ENCODE measurements at regions not wholly inside any gene's neighbourhood (a gene's known extent, or its start where the extent isn't known, plus 50 kb on each side); places are given as distances from the start of the nearest gene placed in this dataset.

DNA sequence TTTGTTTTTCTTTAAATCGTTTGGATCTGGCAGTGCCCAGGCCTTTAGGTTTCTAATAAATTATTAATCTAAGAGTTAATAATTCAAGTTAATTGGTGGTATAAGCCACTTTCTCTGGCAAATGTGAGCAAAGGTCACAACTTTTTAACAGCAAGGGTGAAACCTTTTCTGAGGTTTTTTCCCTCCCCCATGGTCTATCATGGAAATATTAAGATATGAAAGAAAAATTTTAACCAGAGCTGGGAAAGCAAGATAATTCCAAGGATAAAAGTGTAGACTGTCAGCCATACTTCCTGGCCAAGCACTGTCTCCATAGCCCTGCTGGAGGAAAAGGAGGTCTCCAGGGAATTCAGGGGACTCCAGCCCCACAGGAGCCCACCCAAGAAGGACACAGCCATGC lies 341.2 kb downstream of the SETD4 start:
- H3K9ac ChIP-seq (replicated peaks; ENCODE audit: extremely low read depth, insufficient read depth, low read length): no peak overlapping the region
- dilution Hi-C loops (cut with MboI; ENCODE audit: extremely low pct_ligation_motif_present, low sequenced_read_pairs): no loop called here
- no peaks in the 10 kb centered on the region for H3K9me3 ChIP-seq (replicated peaks; ENCODE audit: control insufficient read depth, insufficient read depth, low read length)
- H4K20me1 ChIP-seq (replicated peaks; ENCODE audit: control insufficient read depth, extremely low read depth, insufficient read depth, low read length): no peaks in the 10 kb centered on the region
- no peaks in the 10 kb centered on the region for H3K9me1 ChIP-seq (replicated peaks; ENCODE audit: control insufficient read depth, extremely low read depth, insufficient read depth, low read length)
- H3K79me2 ChIP-seq (ENCODE audit: control insufficient read depth, insufficient read depth, low read length): no peaks in the 10 kb centered on the region
- H3K27ac ChIP-seq (ENCODE audit: insufficient read depth, low read depth, low read length): no peak overlapping the region
- BruUV-seq (replicated peaks): no TSS peak
- no peaks in the 10 kb centered on the region for H3K36me3 ChIP-seq (ENCODE audit: control insufficient read depth in 2 of 2, extremely low read depth in 1 of 2, insufficient read depth in 2 of 2, low read length in 2 of 2)
- POLR2A ChIA-PET: no interaction called here
- TF ChIP-seq FOS (IDR thresholded peaks at IDR 0.05; ENCODE audit: borderline replicate concordance, insufficient read depth, low read length): no peak
- TF ChIP-seq POLR2AphosphoS5 (IDR thresholded peaks at IDR 0.05; ENCODE audit: insufficient read depth, low read depth, low read length): no peak
- TF ChIP-seq MAX (IDR thresholded peaks at IDR 0.05; ENCODE audit: insufficient read depth, insufficient read length): no peak
- TF ChIP-seq CTCF (IDR thresholded peaks at IDR 0.05; ENCODE audit: extremely low read depth in 1 of 2, insufficient read depth in 1 of 2, low read depth in 1 of 2, low read length in 2 of 2): no peak
- TF ChIP-seq POLR2A (IDR thresholded peaks at IDR 0.05; ENCODE audit: low read depth, low read length): no peak
- no peak for TF ChIP-seq JUN (IDR thresholded peaks at IDR 0.05; ENCODE audit: borderline replicate concordance, insufficient read depth, insufficient read length, low read depth)
- TF ChIP-seq EZH2 (IDR thresholded peaks at IDR 0.05; ENCODE audit: borderline replicate concordance, low read depth, low read length, severe bottlenecking): no peak
- TF ChIP-seq GATA2 (IDR thresholded peaks at IDR 0.05; ENCODE audit: insufficient read depth, insufficient read length, low read depth, low read length): no peak
- TF ChIP-seq MYC (IDR thresholded peaks at IDR 0.05; ENCODE audit: low read depth, low read length): no peak
- H2AFZ ChIP-seq (ENCODE audit: low read depth, low read length): no peak overlapping the region
- peaks cover 22 to 29% of the 10 kb centered on the region in 2 experiments for H3K27me3 ChIP-seq (ENCODE audit: control insufficient read depth in 2 of 2, insufficient read depth in 2 of 2, low read length in 2 of 2)
- H3K4me2 ChIP-seq (ENCODE audit: insufficient read depth, low read length): no peak overlapping the region
- CTCF ChIA-PET: interaction anchor here (1.4 kb wide), 1 partner anchor 974 kb away, joined by 3 read pairs; no protein-coding TSS in a partner anchor
- no peaks in the 10 kb centered on the region for H3K4me1 ChIP-seq (ENCODE audit: control insufficient read depth, extremely low read depth, insufficient read depth, low read length)
- intact Hi-C loops (cut with micrococcal nuclease): no loop called here
- FAIRE-seq: no peak
- DNase-seq (ENCODE audit: low read depth, low spot score): no peak
- H3K4me3 ChIP-seq (replicated peaks in 1 of 3; ENCODE audit: insufficient read depth in 1 of 3, low read depth in 1 of 3, low read length in 3 of 3): no peak overlapping the region

Measured in endothelial cell of umbilical vein (primary cell).